HEK293 (cell line): ENCODE measurements at regions not wholly inside any gene's neighbourhood (a gene's known extent, or its start where the extent isn't known, plus 50 kb on each side); places are given as distances from the start of the nearest gene placed in this dataset.

ENCODE experiments used
- CTCF ChIA-PET: fragments of 350-600 bp; formaldehyde crosslinking; extraction: SDS; loops from one replicate; lab custom pipeline; 2021; ENCODE audit warnings: antibody characterized with exemption; lab: Yijun Ruan, JAX
- POLR2A ChIA-PET: fragments of 300-600 bp; formaldehyde crosslinking; extraction: SDS; loops from one replicate; lab custom pipeline; 2020; ENCODE audit warnings: antibody characterized with exemption, inconsistent platforms; lab: Yijun Ruan, JAX
- H3K27ac ChIP-seq: fragments of 200-500 bp; sonication (Bioruptor generic); 2 replicates; pipeline ENCODE4 v1.5.1; 2014; ENCODE audit warnings: low read depth, low read length, control low read depth, inconsistent platforms; ENCODE audit errors: extremely low read depth
- H3K36me3 ChIP-seq, 2 experiments: fragments of 200-500 bp in 1 of 2; sonication (Bioruptor generic) in 1 of 2; 1 replicate in 1 of 2; 2 replicates in 1 of 2; pipeline ENCODE4 v1.5.1; 2014 to 2017; ENCODE audit warnings: inconsistent platforms in 2 of 2, low read length in 2 of 2; ENCODE audit not compliant: control insufficient read depth in 2 of 2, insufficient read depth in 1 of 2
- H3K4me1 ChIP-seq: fragments of 200-500 bp; sonication (Bioruptor generic); 2 replicates; pipeline ENCODE4 v1.5.1; 2014; ENCODE audit warnings: mild to moderate bottlenecking, low read length, inconsistent platforms; ENCODE audit not compliant: control insufficient read depth, insufficient read depth
- H3K4me3 ChIP-seq: 2 replicates; pipeline ENCODE4 v1.5.1; 2011; ENCODE audit warnings: low read depth, mild to moderate bottlenecking, control low read depth, low read length, moderate library complexity
- H3K9me3 ChIP-seq: fragments of 200-500 bp; sonication (Bioruptor generic); 2 replicates; pipeline ENCODE4 v1.5.1; 2014; ENCODE audit warnings: low read depth, low read length, inconsistent platforms; ENCODE audit not compliant: control insufficient read depth, insufficient read depth
- ELK4 ChIP-seq: IDR thresholded peaks from 2 replicates; pipeline ENCODE4 v1.6.1; 2011; ENCODE audit warnings: mild to moderate bottlenecking, low read depth, low read length, borderline replicate concordance
- GLIS1 ChIP-seq: fragments of 450-650 bp; formaldehyde crosslinking; IDR thresholded peaks from 2 replicates; pipeline ENCODE4 v1.5.1; 2016; ENCODE audit warnings: missing biosample characterization, missing genetic modification characterization
- MZF1 ChIP-seq: fragments of 450-650 bp; formaldehyde crosslinking; IDR thresholded peaks from 2 replicates; pipeline ENCODE4 v1.5.1; 2017; ENCODE audit warnings: missing biosample characterization, missing genetic modification characterization, borderline replicate concordance
- OSR2 ChIP-seq: fragments of 450-650 bp; formaldehyde crosslinking; IDR thresholded peaks from 2 replicates; pipeline ENCODE4 v1.5.1; 2016; ENCODE audit warnings: missing biosample characterization, missing genetic modification characterization
- PRDM10 ChIP-seq: fragments of 450-650 bp; formaldehyde crosslinking; IDR thresholded peaks from 2 replicates; pipeline ENCODE4 v1.5.1; 2016; ENCODE audit warnings: missing biosample characterization, missing genetic modification characterization
- RBAK ChIP-seq: fragments of 450-650 bp; formaldehyde crosslinking; IDR thresholded peaks from 2 replicates; pipeline ENCODE4 v1.5.1; 2016; ENCODE audit warnings: missing biosample characterization, missing genetic modification characterization
- ZBTB7A ChIP-seq: fragments of 450-650 bp; formaldehyde crosslinking; IDR thresholded peaks from 2 replicates; pipeline ENCODE4 v1.5.1; 2016; ENCODE audit warnings: low read depth, missing biosample characterization, missing genetic modification characterization
- ZNF121 ChIP-seq: fragments of 450-650 bp; formaldehyde crosslinking; IDR thresholded peaks from 2 replicates; pipeline ENCODE4 v1.5.1; 2016; ENCODE audit warnings: missing biosample characterization, missing genetic modification characterization
- ZNF155 ChIP-seq: fragments of 450-650 bp; formaldehyde crosslinking; IDR thresholded peaks from 2 replicates; pipeline ENCODE4 v1.5.1; 2016; ENCODE audit warnings: missing biosample characterization, missing genetic modification characterization
- ZNF280C ChIP-seq: fragments of 450-650 bp; formaldehyde crosslinking; IDR thresholded peaks from 2 replicates; pipeline ENCODE4 v1.5.1; 2016; ENCODE audit warnings: missing biosample characterization, missing genetic modification characterization
- ZNF423 ChIP-seq: fragments of 450-650 bp; formaldehyde crosslinking; IDR thresholded peaks from 2 replicates; pipeline ENCODE4 v1.5.1; 2016; ENCODE audit warnings: missing biosample characterization, missing genetic modification characterization
- ZNF514 ChIP-seq: fragments of 450-650 bp; formaldehyde crosslinking; IDR thresholded peaks from 2 replicates; pipeline ENCODE4 v1.5.1; 2016; ENCODE audit warnings: missing biosample characterization, missing genetic modification characterization
- ZNF621 ChIP-seq: fragments of 450-650 bp; formaldehyde crosslinking; IDR thresholded peaks from 2 replicates; pipeline ENCODE4 v1.5.1; 2017; ENCODE audit warnings: missing biosample characterization, missing genetic modification characterization
- ZNF629 ChIP-seq: fragments of 450-650 bp; formaldehyde crosslinking; IDR thresholded peaks from 2 replicates; pipeline ENCODE4 v1.5.1; 2017; ENCODE audit warnings: missing biosample characterization, missing genetic modification characterization
- ZNF658 ChIP-seq: fragments of 450-650 bp; formaldehyde crosslinking; IDR thresholded peaks from 2 replicates; pipeline ENCODE4; 2016; ENCODE audit warnings: missing biosample characterization, missing genetic modification characterization
- ZNF843 ChIP-seq: fragments of 450-650 bp; formaldehyde crosslinking; IDR thresholded peaks from 2 replicates; pipeline ENCODE4 v1.5.1; 2016; ENCODE audit warnings: missing biosample characterization, missing genetic modification characterization
- ZSCAN18 ChIP-seq: fragments of 450-650 bp; formaldehyde crosslinking; IDR thresholded peaks from 2 replicates; pipeline ENCODE4 v1.5.1; 2016; ENCODE audit warnings: missing biosample characterization, missing genetic modification characterization
- ZSCAN23 ChIP-seq: fragments of 450-650 bp; formaldehyde crosslinking; IDR thresholded peaks from 2 replicates; pipeline ENCODE4 v1.5.1; 2016; ENCODE audit warnings: missing biosample characterization, missing genetic modification characterization

- POLR2A ChIA-PET, result no interaction called here
- H3K27ac ChIP-seq, result no peak overlapping the region
- TF ChIP-seq ZNF843 (tag by site-specific recombination) (no peak), ZSCAN18 (no peak)
- H3K9me3 ChIP-seq, result no peaks in the 10 kb centered on the region
- CTCF ChIA-PET, result no interaction called here
- H3K4me3 ChIP-seq, result no peak overlapping the region
- no peaks in the 10 kb centered on the region for H3K4me1 ChIP-seq
- no peaks in the 10 kb centered on the region for H3K36me3 ChIP-seq
Observed at GRCh38 chr15:69610858-69611257, 158.2 kb downstream of the RPLP1 start.

GRCh38 chr15:69612112-69612511, 159.5 kb downstream of the RPLP1 start:
- ChIA-PET CTCF (no interaction called here), POLR2A (interaction anchor here (0.6 kb wide), 1 partner anchor 21 kb away, joined by 4 read pairs; no protein-coding TSS in a partner anchor)
- no peaks in the 10 kb centered on the region for H3K9me3 ChIP-seq
- H3K27ac ChIP-seq, result no peak overlapping the region
- H3K4me1 ChIP-seq, result no peaks in the 10 kb centered on the region
- H3K4me3 ChIP-seq, result no peak overlapping the region
- TF ChIP-seq ZNF280C (tag by site-specific recombination) (no peak), ZNF121 (no peak)
- TF ChIP-seq, all 188 proteins: peak for 0
- H3K36me3 ChIP-seq, result no peaks in the 10 kb centered on the region

GRCh38 chr15:69613182-69613581, 160.6 kb downstream of the RPLP1 start:
- CTCF ChIA-PET, result no interaction called here
- Histone ChIP-seq H3K4me1 (no peaks in the 10 kb centered on the region), H3K36me3 (no peaks in the 10 kb centered on the region), H3K27ac (no peak overlapping the region), H3K4me3 (no peak overlapping the region), H3K9me3 (no peaks in the 10 kb centered on the region)
- TF ChIP-seq ZSCAN23, result no peak
- TF ChIP-seq ZNF514, result no peak
- no peak for TF ChIP-seq ZNF658 (tag by site-specific recombination)
- no peak for TF ChIP-seq GLIS1 (tag by site-specific recombination)
- no peak for TF ChIP-seq ZNF621
- TF ChIP-seq ELK4, result no peak
- no peak for TF ChIP-seq OSR2
- no peak for TF ChIP-seq RBAK
- TF ChIP-seq PRDM10, result no peak
- TF ChIP-seq ZNF629 (tag by site-specific recombination), result no peak
- no peak for TF ChIP-seq ZNF155
- no peak for TF ChIP-seq ZBTB7A (tag by site-specific recombination)
- no peak for TF ChIP-seq MZF1 (tag by site-specific recombination)
- no peak for TF ChIP-seq ZNF423 (tag by site-specific recombination)
- POLR2A ChIA-PET, result no interaction called here
